ENCODE measurements at regions not wholly inside any gene's neighbourhood (a gene's known extent, or its start where the extent isn't known, plus 50 kb on each side); places are given as distances from the start of the nearest gene placed in this dataset.

DNA sequence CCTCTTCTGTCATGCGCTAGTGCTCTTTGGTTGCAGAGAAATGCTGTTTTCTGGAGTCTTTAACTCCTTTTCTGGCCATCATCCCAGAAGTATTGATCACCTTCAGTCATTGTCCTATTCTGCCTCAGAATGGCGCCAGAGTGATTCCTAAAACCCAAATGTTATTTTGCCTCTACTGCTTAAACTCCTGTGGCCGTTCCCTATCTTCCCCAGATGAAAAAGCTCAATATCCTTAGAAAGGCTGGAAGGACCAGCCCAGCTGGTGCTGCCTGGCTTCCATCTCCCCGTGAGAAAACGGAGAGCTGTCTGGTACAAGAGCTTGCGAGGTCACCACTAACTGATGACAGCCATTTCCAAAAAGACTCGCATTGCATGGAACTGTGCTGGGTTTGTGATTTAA is 179.1 kb downstream of the RBM26 start:
- Mint-ChIP-seq H3K27me3 (peaks cover 6% of the 10 kb centered on the region), H3K4me3 (ENCODE audit: low read depth) (no peak overlapping the region), H3K27ac (no peak overlapping the region), H3K4me1 (ENCODE audit: low read depth) (peaks cover 4% of the 10 kb centered on the region), H3K36me3 (ENCODE audit: insufficient read depth) (no peaks in the 10 kb centered on the region), H3K9me3 (ENCODE audit: low read depth) (no peaks in the 10 kb centered on the region)
- TF ChIP-seq CTCF (IDR thresholded peaks at IDR 0.05; ENCODE audit: unreplicated experiment) = no peak
- no peak for DNase-seq (ENCODE audit: low spot score, unreplicated experiment)

- peaks cover 6% of the 10 kb centered on the region for H3K27me3 Mint-ChIP-seq
- no peak for DNase-seq (ENCODE audit: low spot score, unreplicated experiment)
- no peak overlapping the region for H3K27ac Mint-ChIP-seq
- peaks cover 4% of the 10 kb centered on the region for H3K4me1 Mint-ChIP-seq (ENCODE audit: low read depth)
- no peaks in the 10 kb centered on the region for H3K36me3 Mint-ChIP-seq (ENCODE audit: insufficient read depth)
- H3K9me3 Mint-ChIP-seq (ENCODE audit: low read depth) = no peaks in the 10 kb centered on the region
- no peak overlapping the region for H3K4me3 Mint-ChIP-seq (ENCODE audit: low read depth)
- no peak for TF ChIP-seq CTCF (IDR thresholded peaks at IDR 0.05; ENCODE audit: unreplicated experiment)
These were observed 179.8 kb downstream of the RBM26 start for GRCh38 chr13:79226250-79226649.

- DNase-seq (ENCODE audit: low spot score, unreplicated experiment) = no peak
- TF ChIP-seq CTCF (IDR thresholded peaks at IDR 0.05; ENCODE audit: unreplicated experiment) = no peak
- Mint-ChIP-seq H3K27me3 (peaks cover 6% of the 10 kb centered on the region), H3K4me1 (ENCODE audit: low read depth) (peaks cover 4% of the 10 kb centered on the region), H3K4me3 (ENCODE audit: low read depth) (no peak overlapping the region), H3K36me3 (ENCODE audit: insufficient read depth) (no peaks in the 10 kb centered on the region), H3K27ac (no peak overlapping the region), H3K9me3 (ENCODE audit: low read depth) (no peaks in the 10 kb centered on the region)
These were observed 180.4 kb downstream of the RBM26 start for GRCh38 chr13:79225487-79226232.

DNA sequence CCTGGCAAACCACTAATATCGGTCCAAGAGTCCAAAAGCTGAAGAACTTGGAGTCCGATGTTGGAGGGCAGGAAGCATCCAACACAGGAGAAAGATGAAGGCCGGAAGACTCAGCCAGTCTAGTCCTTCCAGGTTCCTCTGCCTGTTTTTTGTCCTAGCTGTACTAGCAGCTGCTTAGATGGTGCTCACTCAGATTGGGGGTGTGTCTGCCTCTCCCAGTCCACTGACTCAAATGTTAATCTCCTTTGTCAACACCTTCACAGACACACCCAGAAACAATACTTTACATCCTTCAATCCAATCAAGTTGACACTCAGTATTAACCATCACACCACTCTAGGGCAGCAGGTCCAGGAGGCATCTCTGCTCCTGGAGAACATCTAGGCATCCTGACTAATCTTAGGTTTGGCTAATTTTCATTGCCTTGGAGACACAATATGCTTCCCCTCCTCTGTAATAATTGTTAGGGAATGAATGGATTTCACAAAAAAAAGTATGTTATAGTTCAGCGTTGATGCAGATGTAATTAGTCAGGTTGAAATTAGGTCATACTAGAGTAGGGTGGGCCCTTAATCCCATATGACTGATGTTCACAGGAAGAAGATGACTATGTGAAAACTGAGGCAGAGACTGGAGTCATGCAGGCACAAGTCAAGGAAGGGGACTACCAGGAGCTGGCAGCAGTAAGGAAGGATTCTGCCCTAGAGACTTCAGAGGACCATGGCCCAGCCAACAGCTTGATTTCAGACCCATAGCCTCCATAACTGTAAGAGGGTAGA is 183.4 kb downstream of the RBM26 start:
- DNase-seq (ENCODE audit: low spot score, unreplicated experiment) = no peak
- Mint-ChIP-seq H3K9me3 (ENCODE audit: low read depth) (no peaks in the 10 kb centered on the region), H3K4me1 (ENCODE audit: low read depth) (peaks cover 4% of the 10 kb centered on the region), H3K36me3 (ENCODE audit: insufficient read depth) (no peaks in the 10 kb centered on the region), H3K27me3 (peaks cover 6% of the 10 kb centered on the region), H3K27ac (no peak overlapping the region), H3K4me3 (ENCODE audit: low read depth) (no peak overlapping the region)
- TF ChIP-seq CTCF (IDR thresholded peaks at IDR 0.05; ENCODE audit: unreplicated experiment) = no peak

DNA sequence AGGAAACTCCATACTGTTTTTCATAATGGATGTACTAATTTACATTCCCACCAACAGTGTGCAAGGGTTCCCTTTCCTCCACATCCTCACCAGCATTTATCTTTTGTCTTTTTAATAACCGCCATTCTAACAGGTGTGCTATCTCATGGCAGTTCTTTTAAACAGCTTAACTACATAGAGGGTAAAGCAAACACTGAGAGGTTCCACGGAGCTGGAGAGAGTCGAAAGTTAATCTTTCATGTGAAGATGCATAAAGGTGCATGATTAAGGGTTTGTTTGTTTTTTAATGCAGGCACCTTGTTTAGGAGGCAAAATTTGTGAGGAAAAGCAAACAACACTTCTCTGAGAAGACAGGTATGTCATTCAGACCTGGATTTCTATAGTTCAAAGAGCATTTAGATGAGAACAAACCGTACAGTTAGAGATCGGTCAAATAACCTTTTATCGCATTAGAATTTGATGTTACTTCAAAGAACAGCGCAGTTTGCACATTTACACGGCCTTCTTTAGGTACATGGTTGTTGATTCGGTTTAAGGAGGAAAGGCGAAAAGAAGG is 193.9 kb downstream of the RBM26 start:
- TF ChIP-seq CTCF (IDR thresholded peaks at IDR 0.05; ENCODE audit: unreplicated experiment) = no peak
- H3K27ac Mint-ChIP-seq = no peak overlapping the region
- H3K4me3 Mint-ChIP-seq (ENCODE audit: low read depth) = no peak overlapping the region

More for the DNA sequence above, 193.9 kb downstream of the RBM26 start:
- no peaks in the 10 kb centered on the region for H3K27me3 Mint-ChIP-seq
- DNase-seq (ENCODE audit: low spot score, unreplicated experiment) = no peak
- H3K4me1 Mint-ChIP-seq (ENCODE audit: low read depth) = peaks cover 11% of the 10 kb centered on the region
- H3K36me3 Mint-ChIP-seq (ENCODE audit: insufficient read depth) = no peaks in the 10 kb centered on the region
- no peaks in the 10 kb centered on the region for H3K9me3 Mint-ChIP-seq (ENCODE audit: low read depth)

Data from progenitor cell of endocrine pancreas (in vitro differentiated cells).